ENCODE measurements at regions not wholly inside any gene's neighbourhood (a gene's known extent, or its start where the extent isn't known, plus 50 kb on each side); places are given as distances from the start of the nearest gene placed in this dataset.

DNA sequence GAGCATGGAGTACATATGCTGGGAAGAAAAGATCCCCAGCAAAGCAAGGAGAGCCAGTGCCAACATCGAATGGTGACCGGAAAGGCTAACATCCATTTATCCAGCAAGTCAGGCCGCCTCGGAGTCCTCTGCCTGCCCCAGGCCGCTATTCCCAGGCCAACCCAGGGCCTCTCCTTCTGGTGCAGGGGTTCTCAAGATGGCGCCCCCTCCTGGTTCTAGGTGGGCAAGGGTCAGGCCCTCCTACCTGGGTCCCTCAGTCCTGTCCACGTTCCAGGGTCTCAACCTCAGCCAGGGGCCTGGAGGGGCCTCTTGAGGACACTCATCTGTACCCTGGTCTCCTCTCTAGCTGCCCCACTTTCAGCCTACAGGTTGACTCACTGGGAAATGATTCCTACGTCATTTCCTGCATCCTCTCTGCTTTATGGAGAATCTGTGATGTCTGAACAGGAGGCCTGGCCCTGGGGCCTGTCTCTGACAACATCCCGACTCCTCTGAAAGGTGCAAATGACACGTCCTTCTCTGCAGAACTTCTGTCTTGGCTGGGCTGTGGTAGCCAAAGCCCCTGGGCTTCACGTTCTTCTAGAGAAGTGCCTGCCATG is 145.3 kb downstream of the PSMG1 start:
- Histone ChIP-seq H3K4me3 (no peak overlapping the region), H3K9me3 (no peaks in the 10 kb centered on the region), H3K36me3 (no peaks in the 10 kb centered on the region), H3K27me3 (no peaks in the 10 kb centered on the region), H3K4me1 (peaks cover 0 to 14% (median 9%) of the 10 kb centered on the region in 4 donors), H3K27ac (no peak overlapping the region)
- intact Hi-C loops (cut with DNase I; ENCODE audit: low total_unique reads): no loop called here
- DNase-seq: no peak
- TF ChIP-seq, protein P1, sequence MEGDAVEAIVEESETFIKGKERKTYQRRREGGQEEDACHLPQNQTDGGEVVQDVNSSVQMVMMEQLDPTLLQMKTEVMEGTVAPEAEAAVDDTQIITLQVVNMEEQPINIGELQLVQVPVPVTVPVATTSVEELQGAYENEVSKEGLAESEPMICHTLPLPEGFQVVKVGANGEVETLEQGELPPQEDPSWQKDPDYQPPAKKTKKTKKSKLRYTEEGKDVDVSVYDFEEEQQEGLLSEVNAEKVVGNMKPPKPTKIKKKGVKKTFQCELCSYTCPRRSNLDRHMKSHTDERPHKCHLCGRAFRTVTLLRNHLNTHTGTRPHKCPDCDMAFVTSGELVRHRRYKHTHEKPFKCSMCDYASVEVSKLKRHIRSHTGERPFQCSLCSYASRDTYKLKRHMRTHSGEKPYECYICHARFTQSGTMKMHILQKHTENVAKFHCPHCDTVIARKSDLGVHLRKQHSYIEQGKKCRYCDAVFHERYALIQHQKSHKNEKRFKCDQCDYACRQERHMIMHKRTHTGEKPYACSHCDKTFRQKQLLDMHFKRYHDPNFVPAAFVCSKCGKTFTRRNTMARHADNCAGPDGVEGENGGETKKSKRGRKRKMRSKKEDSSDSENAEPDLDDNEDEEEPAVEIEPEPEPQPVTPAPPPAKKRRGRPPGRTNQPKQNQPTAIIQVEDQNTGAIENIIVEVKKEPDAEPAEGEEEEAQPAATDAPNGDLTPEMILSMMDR (IDR thresholded peaks at IDR 0.05): no peak

DNA sequence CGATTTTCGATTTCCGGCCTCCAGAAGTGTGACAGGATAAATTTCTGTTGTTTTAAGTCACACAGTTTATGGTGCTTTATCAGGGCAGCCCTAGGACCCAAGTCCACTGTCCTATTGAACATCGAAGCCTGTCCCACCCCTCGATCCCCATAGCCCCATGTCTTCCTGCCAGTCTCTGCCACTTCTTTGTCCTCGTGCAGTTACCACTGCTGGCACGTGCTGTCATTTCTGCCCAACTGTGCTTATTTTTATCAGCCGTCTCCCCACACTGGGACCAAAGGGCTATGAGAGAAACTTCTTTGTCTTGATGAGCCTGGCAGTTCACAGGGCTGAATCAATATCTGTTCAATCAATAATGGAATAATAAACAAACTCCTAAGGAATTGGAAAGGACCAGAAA is 146.7 kb downstream of the PSMG1 start:
- no peaks in the 10 kb centered on the region for H3K27me3 ChIP-seq
- H3K36me3 ChIP-seq: no peaks in the 10 kb centered on the region
- no peaks in the 10 kb centered on the region for H3K9me3 ChIP-seq
- no peak for DNase-seq
- H3K27ac ChIP-seq: no peak overlapping the region
- no peak overlapping the region for H3K4me3 ChIP-seq
- peaks cover 0 to 14% (median 9%) of the 10 kb centered on the region in 4 donors for H3K4me1 ChIP-seq
- TF ChIP-seq, protein P1 (IDR thresholded peaks at IDR 0.05): no peak
- intact Hi-C loops (cut with DNase I; ENCODE audit: low total_unique reads): no loop called here

DNA sequence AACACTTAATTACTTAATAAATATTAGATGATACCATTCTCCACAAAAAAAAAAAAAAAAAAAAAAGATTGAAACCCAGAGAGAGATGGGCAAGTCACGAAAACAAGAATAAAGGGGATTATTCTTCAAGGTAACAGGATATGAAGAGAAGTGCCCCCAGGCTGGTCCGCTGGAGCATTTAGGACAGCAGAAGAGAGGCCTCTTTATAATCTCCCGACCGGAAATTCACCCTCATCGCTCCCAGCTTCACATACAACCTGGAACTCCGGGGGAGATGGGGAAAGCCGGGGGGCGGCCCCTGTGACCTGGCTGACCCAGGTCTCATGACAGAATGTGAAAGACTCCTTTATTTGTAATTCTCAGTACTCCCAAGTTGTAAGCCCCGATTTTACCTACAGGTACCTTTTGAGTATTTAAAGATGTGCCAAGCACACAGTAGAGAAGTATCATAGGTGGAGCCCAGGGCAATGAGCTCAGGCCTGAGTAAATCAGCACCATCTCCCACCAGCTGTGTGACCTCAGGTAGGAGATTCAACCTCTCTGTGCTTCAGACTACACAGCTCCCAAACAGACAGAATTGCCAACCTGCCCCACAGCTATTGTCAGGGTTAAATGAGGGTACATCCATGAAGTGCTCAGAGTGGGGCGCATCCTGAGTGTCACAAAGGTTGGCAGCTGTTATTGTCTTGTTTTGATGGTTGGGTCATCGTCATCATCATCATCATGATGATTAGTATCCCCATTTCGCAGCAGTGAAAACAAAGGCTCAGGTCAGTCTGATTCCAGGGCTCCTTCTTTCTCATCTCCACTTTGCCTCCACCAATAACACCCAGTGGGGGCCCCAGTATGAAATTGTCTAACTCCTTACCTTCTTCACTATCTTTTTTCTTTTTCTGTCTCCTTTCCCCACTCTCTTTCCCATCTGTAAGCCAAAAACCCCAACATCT is 148.4 kb downstream of the PSMG1 start:
- no peaks in the 10 kb centered on the region for H3K9me3 ChIP-seq
- peaks cover 0 to 14% (median 9%) of the 10 kb centered on the region in 4 donors for H3K4me1 ChIP-seq
- H3K27ac ChIP-seq: no peak overlapping the region
- H3K27me3 ChIP-seq: no peaks in the 10 kb centered on the region
- DNase-seq: no peak
- H3K4me3 ChIP-seq: no peak overlapping the region
- intact Hi-C loops (cut with DNase I; ENCODE audit: low total_unique reads): no loop called here
- no peaks in the 10 kb centered on the region for H3K36me3 ChIP-seq
- TF ChIP-seq, protein P1 (IDR thresholded peaks at IDR 0.05): no peak

DNA sequence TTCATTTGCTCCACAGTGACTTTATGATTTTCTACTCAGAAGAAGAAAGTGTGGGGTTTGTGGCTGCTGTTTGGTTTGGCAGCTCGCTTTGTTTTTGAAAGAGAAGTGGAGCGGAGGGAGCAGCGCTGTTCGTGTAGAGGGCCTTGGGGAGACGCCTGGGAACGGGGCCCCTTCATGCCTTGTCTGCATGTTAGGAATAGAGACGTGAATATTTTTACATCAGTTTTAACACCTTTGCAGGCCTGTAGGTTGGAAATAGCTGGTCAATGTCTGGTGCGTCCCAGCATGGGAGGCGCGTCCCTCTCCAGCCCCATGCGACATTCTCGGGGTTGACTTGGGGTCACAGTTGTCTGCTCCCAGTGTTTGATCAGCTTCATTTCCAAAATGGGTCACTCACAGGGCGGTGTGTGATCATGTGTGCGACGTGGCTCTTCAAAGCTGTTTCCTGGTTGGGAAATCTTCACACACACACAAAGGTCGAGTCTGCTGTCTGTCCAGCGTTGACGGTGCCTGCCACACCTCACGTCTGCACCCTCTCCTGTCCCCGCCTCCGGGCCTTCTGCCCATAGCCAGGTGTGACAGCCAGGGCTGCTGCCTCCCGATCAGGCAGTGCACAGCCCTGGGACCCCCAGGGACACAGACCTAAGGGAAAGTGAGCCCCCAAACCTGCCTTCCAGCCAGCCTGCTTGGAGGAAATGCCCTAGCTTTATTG is 149.2 kb downstream of the PSMG1 start:
- no peak for DNase-seq
- TF ChIP-seq, protein P1 (IDR thresholded peaks at IDR 0.05): no peak
- Histone ChIP-seq H3K4me1 (peaks cover 0 to 14% (median 9%) of the 10 kb centered on the region in 4 donors), H3K27ac (peak overlapping the region; percentile 3 to 13), H3K36me3 (no peaks in the 10 kb centered on the region), H3K27me3 (no peaks in the 10 kb centered on the region), H3K4me3 (peak overlapping the region in 1 of 2 donors; percentile 10), H3K9me3 (no peaks in the 10 kb centered on the region)
- intact Hi-C loops (cut with DNase I; ENCODE audit: low total_unique reads): no loop called here
